Mammary epithelial cell (primary cell): ENCODE measurements at regions not wholly inside any gene's neighbourhood (a gene's known extent, or its start where the extent isn't known, plus 50 kb on each side); places are given as distances from the start of the nearest gene placed in this dataset.

Source experiments
- CTCF ChIP-seq, 2 donors: IDR thresholded peaks in 1 of 2; conservative IDR thresholded peaks in 1 of 2; 2 replicates each; pipeline ENCODE4 v1.5.1; 2011 to 2012; ENCODE audit warnings: inconsistent platforms in 2 of 2, low read length in 2 of 2, mild to moderate bottlenecking in 2 of 2, control low read depth in 1 of 2, low read depth in 1 of 2; ENCODE audit not compliant: insufficient read depth in 1 of 2; ENCODE audit errors: extremely low read depth in 1 of 2
- EZH2 ChIP-seq: IDR thresholded peaks from 2 replicates; pipeline ENCODE4 v1.6.1; 2012; ENCODE audit warnings: low read length, inconsistent platforms, borderline replicate concordance

- TF ChIP-seq EZH2: no peak
- TF ChIP-seq CTCF (conservative IDR thresholded peaks at IDR 0.05 in 1 of 2, IDR thresholded peaks at IDR 0.05 in 1 of 2; ENCODE audit: extremely low read depth in 1 of 2, insufficient read depth in 1 of 2, low read depth in 1 of 2, low read length in 2 of 2): no peak
Observed at GRCh38 chr22:48256041-48256739, 1493.7 kb downstream of the TBC1D22A start.
